A549 (cell line): ENCODE measurements at regions not wholly inside any gene's neighbourhood (a gene's known extent, or its start where the extent isn't known, plus 50 kb on each side); places are given as distances from the start of the nearest gene placed in this dataset.

Source experiments
- ATAC-seq, 2 experiments: fragments of 200-7000 bp in 1 of 2; fragments of >200 bp in 1 of 2; cut with Nextera tagmentation in 1 of 2; cut with Tn5 transposase in 1 of 2; 3 replicates each; pipeline versions ENCODE4 v1.8.0 to v1.9.1; 2018 to 2020; ENCODE audit warnings: mild to moderate bottlenecking in 1 of 2, moderate library complexity in 1 of 2
- CTCF ChIA-PET: fragments of 300-600 bp; sonication (Branson Sonifier 250); formaldehyde crosslinking; extraction: SDS; loops from one replicate; lab custom pipeline; 2021; ENCODE audit warnings: antibody characterized with exemption, inconsistent platforms; lab: Yijun Ruan, JAX
- POLR2A ChIA-PET: fragments of 350-600 bp; formaldehyde crosslinking; extraction: SDS; loops from one replicate; lab custom pipeline; 2021; ENCODE audit warnings: antibody characterized with exemption, inconsistent platforms; lab: Yijun Ruan, JAX
- DNase-seq, 2 experiments: peaks; one replicate each; pipeline versions ENCODE4 v3.0.0 to v3.0.0-alpha.2; 2011 to 2016; ENCODE audit warnings: low read depth in 1 of 2, low spot score in 1 of 2
- FAIRE-seq: peaks from 2 replicates; lab custom pipeline; 2011; peaks lifted over from hg19 to GRCh38; lab: Jason Lieb, UNC
- H3K27ac ChIP-seq, 2 experiments: fragments of >200 bp; sonication (Bioruptor Twin); formaldehyde crosslinking; 3 replicates each; pipeline ENCODE4 v1.5.1; 2016 to 2017
- H3K4me1 ChIP-seq: fragments of >200 bp; sonication (Bioruptor Twin); formaldehyde crosslinking; 3 replicates; pipeline ENCODE4 v1.6.1; 2016
- H3K4me2 ChIP-seq: fragments of >200 bp; sonication (Bioruptor Twin); formaldehyde crosslinking; 3 replicates; pipeline ENCODE4 v1.6.1; 2016
- H3K4me3 ChIP-seq: fragments of >200 bp; sonication (Bioruptor Twin); formaldehyde crosslinking; 3 replicates; pipeline ENCODE4 v1.5.1; 2016
- H3K9me3 ChIP-seq: fragments of >200 bp; sonication (Bioruptor Twin); formaldehyde crosslinking; 3 replicates; pipeline ENCODE4 v1.6.1; 2016
- ATOH8 ChIP-seq: fragments of 250-450 bp; sonication (Bioruptor Pico); IDR thresholded peaks from 2 replicates; pipeline ENCODE4 v1.5.0; 2020; ENCODE audit warnings: low read depth, mild to moderate bottlenecking, moderate library complexity
- BCL3 ChIP-seq: fragments of >200 bp; sonication (Bioruptor Twin); formaldehyde crosslinking; IDR thresholded peaks from 3 replicates; pipeline ENCODE4 v1.6.1; 2016
- BHLHE40 ChIP-seq: IDR thresholded peaks from 2 replicates; pipeline ENCODE4 v1.6.1; 2012; ENCODE audit warnings: low read depth, low read length, inconsistent platforms
- ELK1 ChIP-seq: fragments of 150-350 bp; IDR thresholded peaks from 2 replicates; pipeline ENCODE4 v1.6.1; 2014; ENCODE audit warnings: low read depth, mild to moderate bottlenecking, low read length
- FOSB ChIP-seq: fragments of 250-450 bp; sonication (Bioruptor Pico); IDR thresholded peaks from 2 replicates; pipeline ENCODE4 v1.5.0; 2020; ENCODE audit warnings: mild to moderate bottlenecking, moderate library complexity
- FOSL2 ChIP-seq, 2 experiments: fragments of 450-650 bp in 1 of 2; fragments of >200 bp in 1 of 2; sonication (Bioruptor Twin) in 1 of 2; formaldehyde crosslinking; IDR thresholded peaks; 2 replicates each; pipeline versions ENCODE4 v1.5.0 to v1.6.1; 2016 to 2020; ENCODE audit warnings: mild to moderate bottlenecking in 1 of 2, moderate library complexity in 1 of 2
- FOXS1 ChIP-seq: fragments of 250-450 bp; sonication (Bioruptor Pico); IDR thresholded peaks from 2 replicates; pipeline ENCODE4 v1.5.0; 2020; ENCODE audit warnings: mild to moderate bottlenecking, moderate library complexity
- GATA3 ChIP-seq: IDR thresholded peaks from 2 replicates; pipeline ENCODE4 v1.6.1; 2012; ENCODE audit warnings: borderline replicate concordance
- HES2 ChIP-seq: fragments of >200 bp; sonication (Bioruptor Twin); formaldehyde crosslinking; IDR thresholded peaks from 2 replicates; pipeline ENCODE4 v1.6.1; 2016
- HEYL ChIP-seq: fragments of 250-450 bp; sonication (Bioruptor Pico); IDR thresholded peaks from 2 replicates; pipeline ENCODE4 v1.8.0; 2021; ENCODE audit warnings: mild to moderate bottlenecking, moderate library complexity
- HMGXB4 ChIP-seq: fragments of 250-450 bp; sonication (Bioruptor Pico); IDR thresholded peaks from 2 replicates; pipeline ENCODE4 v1.5.0; 2021; ENCODE audit warnings: mild to moderate bottlenecking, moderate library complexity, borderline replicate concordance
- HOXA7 ChIP-seq: fragments of 250-450 bp; sonication (Bioruptor Pico); IDR thresholded peaks from 2 replicates; pipeline ENCODE4 v1.5.0; 2020; ENCODE audit warnings: mild to moderate bottlenecking, moderate library complexity
- HOXB5 ChIP-seq: fragments of 250-450 bp; sonication (Bioruptor Pico); IDR thresholded peaks from 2 replicates; pipeline ENCODE4 v1.5.0; 2020; ENCODE audit warnings: mild to moderate bottlenecking, moderate library complexity
- JUNB ChIP-seq: fragments of >200 bp; sonication (Bioruptor Twin); formaldehyde crosslinking; IDR thresholded peaks from 2 replicates; pipeline ENCODE4 v1.6.1; 2016
- KDM5A ChIP-seq: fragments of 200-600 bp; sonication (generic); IDR thresholded peaks from 2 replicates; pipeline ENCODE4 v1.6.1; 2016; ENCODE audit warnings: antibody characterized with exemption, mild to moderate bottlenecking
- MAFK ChIP-seq: fragments of 450-650 bp; IDR thresholded peaks from 2 replicates; pipeline ENCODE4 v1.6.1; 2014; ENCODE audit not compliant: partially characterized antibody
- MAX ChIP-seq: IDR thresholded peaks from 2 replicates; pipeline ENCODE4 v1.6.1; 2012
- MAZ ChIP-seq: fragments of 150-350 bp; IDR thresholded peaks from 2 replicates; pipeline ENCODE4 v1.6.1; 2014; ENCODE audit warnings: antibody characterized with exemption, low read depth, low read length, borderline replicate concordance
- MYC ChIP-seq: IDR thresholded peaks from 2 replicates; pipeline ENCODE4 v1.6.1; 2012; ENCODE audit warnings: mild to moderate bottlenecking, inconsistent platforms, low read length, improper control_type of control experiment, borderline replicate concordance
- NFE2L2 ChIP-seq: fragments of 150-350 bp; conservative IDR thresholded peaks from 2 replicates; pipeline ENCODE4 v1.6.1; 2014; ENCODE audit warnings: low read length
- NR3C1 ChIP-seq: fragments of >200 bp; sonication (Bioruptor Twin); formaldehyde crosslinking; IDR thresholded peaks from 3 replicates; pipeline ENCODE4 v1.6.1; 2017
- PHF8 ChIP-seq: fragments of 200-600 bp; sonication (generic); IDR thresholded peaks from 2 replicates; pipeline ENCODE4 v1.6.1; 2016; ENCODE audit warnings: low read depth, mild to moderate bottlenecking, antibody characterized with exemption, moderate library complexity, borderline replicate concordance
- POLR2A ChIP-seq: IDR thresholded peaks from 2 replicates; pipeline ENCODE4 v1.6.1; 2012; ENCODE audit warnings: mild to moderate bottlenecking, low read length
- POLR2AphosphoS2 ChIP-seq: conservative IDR thresholded peaks from 2 replicates; pipeline ENCODE4 v1.6.1; 2012; ENCODE audit warnings: low read length, improper control_type of control experiment, inconsistent platforms
- RAD21 ChIP-seq, 2 experiments: fragments of >200 bp in 1 of 2; sonication (Bioruptor Twin) in 1 of 2; formaldehyde crosslinking in 1 of 2; IDR thresholded peaks in 1 of 2; conservative IDR thresholded peaks in 1 of 2; 2 replicates in 1 of 2; 3 replicates in 1 of 2; pipeline ENCODE4 v1.6.1; 2012 to 2018; ENCODE audit warnings: inconsistent platforms in 1 of 2
- RCOR1 ChIP-seq: fragments of 150-350 bp; IDR thresholded peaks from 2 replicates; pipeline ENCODE4 v1.6.1; 2014; ENCODE audit warnings: antibody characterized with exemption, low read length, low read depth
- RFX5 ChIP-seq: fragments of 450-650 bp; IDR thresholded peaks from 2 replicates; pipeline ENCODE4 v1.7.1; 2014; ENCODE audit warnings: antibody characterized with exemption, mild to moderate bottlenecking, moderate library complexity
- SMC3 ChIP-seq: fragments of >200 bp; sonication (Bioruptor Twin); formaldehyde crosslinking; IDR thresholded peaks from 3 replicates; pipeline ENCODE4 v1.6.1; 2018; ENCODE audit warnings: inconsistent platforms
- SREBF2 ChIP-seq: fragments of 450-650 bp; IDR thresholded peaks from 2 replicates; pipeline ENCODE4 v1.6.1; 2014; ENCODE audit warnings: mild to moderate bottlenecking, moderate library complexity
- TFCP2L1 ChIP-seq: fragments of 250-450 bp; sonication (Bioruptor Pico); IDR thresholded peaks from 2 replicates; pipeline ENCODE4 v1.5.0; 2021; ENCODE audit warnings: mild to moderate bottlenecking
- TP53 ChIP-seq: fragments of 250-450 bp; sonication (Bioruptor Pico); IDR thresholded peaks from 2 replicates; pipeline ENCODE4 v1.5.0; 2021; ENCODE audit warnings: mild to moderate bottlenecking, moderate library complexity
- USF2 ChIP-seq: fragments of 450-650 bp; IDR thresholded peaks from 2 replicates; pipeline ENCODE4 v1.6.1; 2014; ENCODE audit warnings: antibody characterized with exemption
- ZC3H11A ChIP-seq: fragments of 450-650 bp; IDR thresholded peaks from 2 replicates; pipeline ENCODE4 v1.6.1; 2014; ENCODE audit warnings: antibody characterized with exemption, mild to moderate bottlenecking
- ZFP36 ChIP-seq: fragments of 450-650 bp; IDR thresholded peaks from 2 replicates; pipeline ENCODE4 v1.6.1; 2014; ENCODE audit warnings: borderline replicate concordance; ENCODE audit not compliant: partially characterized antibody
- ZSCAN20 ChIP-seq: fragments of 250-450 bp; sonication (Bioruptor Pico); IDR thresholded peaks from 2 replicates; pipeline ENCODE4 v1.8.0; 2022; ENCODE audit warnings: mild to moderate bottlenecking, moderate library complexity
- WGBS: methylation state at CpG from one replicate; pipeline ENCODE4 v1.1.6; 2017; ENCODE audit errors: missing lambda C conversion rate; 5-methylcytosine and 5-hydroxymethylcytosine counted together

GRCh38 chr15:62569460-62570404 is 404.6 kb upstream of the C2CD4B start:
- H3K4me3 ChIP-seq, result no peak overlapping the region; the same call in 2 of the 3 replicates
- DNase-seq, result peak; percentile 79 to 85
- peaks cover 18% of the 10 kb centered on the region for H3K4me1 ChIP-seq
- peak; percentile 57 to 74 for ATAC-seq
- ChIA-PET POLR2A (no interaction called here), CTCF (interaction anchor here (1.1 to 2.1 kb wide), 5 partner anchors 8 to 172 kb away, joined by 3 to 5 read pairs (median 4); no protein-coding TSS in a partner anchor)
- peak overlapping the region; percentile 55 for H3K4me2 ChIP-seq
- H3K9me3 ChIP-seq, result peaks cover 3% of the 10 kb centered on the region; the same call in 1 of the 3 replicates
- 44% methylated on average over 14 of the region's 14 CpGs for WGBS
- FAIRE-seq, result no peak
- no peak overlapping the region for H3K27ac ChIP-seq
- TF ChIP-seq MAZ (no peak), NFE2L2 (no peak), MAX (peak; percentile 76), FOSB (CRISPR knock-in tag) (no peak), ELK1 (no peak), HES2 (no peak), SREBF2 (no peak), MYC (no peak), JUNB (peak; percentile 55; the same call in 1 of the 2 replicates), HEYL (CRISPR knock-in tag) (no peak), RFX5 (no peak), RCOR1 (no peak), ZC3H11A (no peak), PHF8 (no peak), NR3C1 (no peak), USF2 (no peak), BCL3 (0 out of 3 replicates have a peak, but pooled peaks have one; percentile 67), SMC3 (0 out of 3 replicates have a peak, but pooled peaks have one; percentile 21), ATOH8 (CRISPR knock-in tag) (no peak), HMGXB4 (CRISPR knock-in tag) (no peak), HOXB5 (CRISPR knock-in tag) (no peak), POLR2AphosphoS2 (no peak), TFCP2L1 (CRISPR knock-in tag) (no peak), MAFK (no peak), ZFP36 (peak; percentile 71), FOXS1 (peak; percentile 98; the same call in 1 of the 2 replicates), GATA3 (peak; percentile 96), FOSL2 (IDR thresholded peaks at IDR 0.05) (0 out of 2 replicates have a peak, but pooled peaks have one; percentile 19), FOSL2 (CRISPR knock-in tag; IDR thresholded peaks at IDR 0.05) (peak; percentile 64), TP53 (CRISPR knock-in tag) (no peak), ZSCAN20 (CRISPR knock-in tag) (no peak), HOXA7 (CRISPR knock-in tag) (no peak), RAD21 (conservative IDR thresholded peaks at IDR 0.05 in 1 of 2, IDR thresholded peaks at IDR 0.05 in 1 of 2) (peak in 1 of 2 experiments; percentile 21; a peak in 3 of 5 replicates), POLR2A (no peak), BHLHE40 (no peak), KDM5A (no peak)
